ENCODE measurements at regions not wholly inside any gene's neighbourhood (a gene's known extent, or its start where the extent isn't known, plus 50 kb on each side); places are given as distances from the start of the nearest gene placed in this dataset.
A peak's percentile ranks its signal among the peaks of the same experiment; 100 is the strongest.

GRCh38 chr13:70964124-70964523 lies 855.9 kb upstream of the KLHL1 start:
- Histone ChIP-seq H3K27ac (no peak overlapping the region), H3K4me3 (ENCODE audit: low read depth, low read length) (no peak overlapping the region), H3K36me3 (ENCODE audit: control insufficient read depth, insufficient read depth, low read length) (no peaks in the 10 kb centered on the region), H3K9me3 (ENCODE audit: control insufficient read depth, low read length) (no peaks in the 10 kb centered on the region), H2AFZ (no peak overlapping the region), H3K9ac (no peak overlapping the region), H3K27me3 (ENCODE audit: control insufficient read depth, insufficient read depth, low read length) (no peaks in the 10 kb centered on the region), H3K4me2 (ENCODE audit: low read length) (no peak overlapping the region), H3K4me1 (no peaks in the 10 kb centered on the region), H3K79me2 (no peaks in the 10 kb centered on the region)
- no peak for TF ChIP-seq CTCF (IDR thresholded peaks at IDR 0.05)

- peak; percentile 18 for TF ChIP-seq CTCF (IDR thresholded peaks at IDR 0.05)
- Histone ChIP-seq H3K79me2 (no peaks in the 10 kb centered on the region), H2AFZ (no peak overlapping the region), H3K9ac (no peak overlapping the region), H3K36me3 (ENCODE audit: control insufficient read depth, insufficient read depth, low read length) (no peaks in the 10 kb centered on the region), H3K27me3 (ENCODE audit: control insufficient read depth, insufficient read depth, low read length) (no peaks in the 10 kb centered on the region), H3K4me3 (ENCODE audit: low read depth, low read length) (no peak overlapping the region), H3K4me2 (ENCODE audit: low read length) (no peak overlapping the region), H3K4me1 (no peaks in the 10 kb centered on the region), H3K27ac (no peak overlapping the region), H3K9me3 (ENCODE audit: control insufficient read depth, low read length) (no peaks in the 10 kb centered on the region)
These were observed 852.7 kb upstream of the KLHL1 start for GRCh38 chr13:70960841-70961443.

GRCh38 chr13:70959035-70959775 lies 851.0 kb upstream of the KLHL1 start:
- Histone ChIP-seq H3K4me1 (no peaks in the 10 kb centered on the region), H3K9me3 (ENCODE audit: control insufficient read depth, low read length) (no peaks in the 10 kb centered on the region), H3K4me3 (ENCODE audit: low read depth, low read length) (no peak overlapping the region), H3K27ac (no peak overlapping the region), H3K27me3 (ENCODE audit: control insufficient read depth, insufficient read depth, low read length) (no peaks in the 10 kb centered on the region), H3K79me2 (no peaks in the 10 kb centered on the region), H3K36me3 (ENCODE audit: control insufficient read depth, insufficient read depth, low read length) (no peaks in the 10 kb centered on the region), H3K9ac (no peak overlapping the region), H2AFZ (no peak overlapping the region), H3K4me2 (ENCODE audit: low read length) (no peak overlapping the region)
- TF ChIP-seq CTCF (IDR thresholded peaks at IDR 0.05): no peak

GRCh38 chr13:70955887-70956286 lies 847.6 kb upstream of the KLHL1 start:
- H3K9ac ChIP-seq: no peak overlapping the region
- no peaks in the 10 kb centered on the region for H3K36me3 ChIP-seq (ENCODE audit: control insufficient read depth, insufficient read depth, low read length)
- no peaks in the 10 kb centered on the region for H3K4me1 ChIP-seq
- H3K27ac ChIP-seq: no peak overlapping the region
- H3K9me3 ChIP-seq (ENCODE audit: control insufficient read depth, low read length): no peaks in the 10 kb centered on the region
- no peak for TF ChIP-seq CTCF (IDR thresholded peaks at IDR 0.05)
- no peak overlapping the region for H3K4me2 ChIP-seq (ENCODE audit: low read length)
- no peak overlapping the region for H3K4me3 ChIP-seq (ENCODE audit: low read depth, low read length)
- no peaks in the 10 kb centered on the region for H3K27me3 ChIP-seq (ENCODE audit: control insufficient read depth, insufficient read depth, low read length)
- H3K79me2 ChIP-seq: no peaks in the 10 kb centered on the region
- H2AFZ ChIP-seq: no peak overlapping the region

GRCh38 chr13:70950664-70951063 lies 842.4 kb upstream of the KLHL1 start:
- Histone ChIP-seq H3K4me2 (ENCODE audit: low read length) (no peak overlapping the region), H3K9ac (no peak overlapping the region), H3K36me3 (ENCODE audit: control insufficient read depth, insufficient read depth, low read length) (no peaks in the 10 kb centered on the region), H3K4me3 (ENCODE audit: low read depth, low read length) (no peak overlapping the region), H3K27ac (no peak overlapping the region), H3K4me1 (no peaks in the 10 kb centered on the region), H3K9me3 (ENCODE audit: control insufficient read depth, low read length) (no peaks in the 10 kb centered on the region), H3K27me3 (ENCODE audit: control insufficient read depth, insufficient read depth, low read length) (no peaks in the 10 kb centered on the region), H2AFZ (no peak overlapping the region), H3K79me2 (no peaks in the 10 kb centered on the region)
- TF ChIP-seq CTCF (IDR thresholded peaks at IDR 0.05): no peak

All from parathyroid adenoma (tissue), 2 donors.